K562 (cell line): ENCODE measurements at regions not wholly inside any gene's neighbourhood (a gene's known extent, or its start where the extent isn't known, plus 50 kb on each side); places are given as distances from the start of the nearest gene placed in this dataset.

ENCODE experiments used
- ATAC-seq: fragments of 200-7000 bp; cut with Tn5 transposase; 3 replicates; pipeline ENCODE4 v1.9.1; 2020; ENCODE audit warnings: moderate library complexity
- BruUV-seq: library from RNA; stranded (reverse); fragments of 400-500 nt; replicated peaks from 2 replicates; lab custom pipeline; 2021; lab: Mats Ljungman, UMichigan
- CTCF ChIA-PET: fragments of 300-600 bp; formaldehyde crosslinking; extraction: SDS; loops from one replicate; lab custom pipeline; 2021; ENCODE audit warnings: low intra/inter-chr PET ratio; lab: Yijun Ruan, JAX
- POLR2A ChIA-PET: fragments of 300-600, 350-650 bp; sonication (Branson Sonifier 250); formaldehyde crosslinking; extraction: SDS; loops from one replicate; lab custom pipeline; 2021; ENCODE audit warnings: antibody characterized with exemption, inconsistent platforms; lab: Yijun Ruan, JAX
- DNase-seq, 4 experiments: peaks; one replicate each; pipeline versions ENCODE4 v3.0.0 to v3.0.0-alpha.2; 2011 to 2018; ENCODE audit warnings: low spot score in 3 of 4, mixed read lengths in 3 of 4; ENCODE audit errors: extremely low read depth in 1 of 4
- FAIRE-seq: peaks from 2 replicates; lab custom pipeline; 2011; peaks lifted over from hg19 to GRCh38; lab: Jason Lieb, UNC
- H2AFZ ChIP-seq: 2 replicates; pipeline ENCODE4 v1.6.0; 2011; ENCODE audit warnings: low read depth, low read length, control low read depth, inconsistent platforms
- H3K27ac ChIP-seq: fragments of 200-600 bp; 3 replicates; pipeline ENCODE4 v1.8.0; 2011; ENCODE audit warnings: low read depth, mild to moderate bottlenecking, control low read depth, inconsistent platforms, low read length, moderate library complexity, mixed read lengths; ENCODE audit errors: extremely low read depth
- H3K27me3 ChIP-seq, 2 experiments: fragments of 300-600 bp in 1 of 2; 2 replicates in 1 of 2; 3 replicates in 1 of 2; pipeline versions ENCODE4 v1.6.0 to v1.8.0; 2011; ENCODE audit warnings: inconsistent platforms in 2 of 2, low read length in 2 of 2, mild to moderate bottlenecking in 1 of 2, mixed read lengths in 1 of 2, moderate library complexity in 1 of 2; ENCODE audit not compliant: control insufficient read depth in 2 of 2, insufficient read depth in 2 of 2
- H3K36me3 ChIP-seq: fragments of 300-600 bp; 3 replicates; pipeline ENCODE4 v1.8.0; 2011; ENCODE audit warnings: mild to moderate bottlenecking, low read length, inconsistent platforms; ENCODE audit not compliant: control insufficient read depth, insufficient read depth
- H3K4me1 ChIP-seq, 2 experiments: fragments of 200-600 bp in 1 of 2; replicated peaks in 1 of 2; 2 replicates in 1 of 2; 3 replicates in 1 of 2; pipeline versions ENCODE4 v1.5.1 to v1.8.0; 2011; ENCODE audit warnings: inconsistent platforms in 2 of 2, low read length in 2 of 2, mild to moderate bottlenecking in 1 of 2, mixed read lengths in 1 of 2, moderate library complexity in 1 of 2; ENCODE audit not compliant: control insufficient read depth in 2 of 2, insufficient read depth in 2 of 2
- H3K4me2 ChIP-seq: 2 replicates; pipeline ENCODE4 v1.6.1; 2011; ENCODE audit warnings: low read length, control low read depth, inconsistent platforms, mixed read lengths; ENCODE audit not compliant: insufficient read depth
- H3K4me3 ChIP-seq: fragments of 200-600 bp; sonication (generic), shearing (Covaris generic); 2 replicates; pipeline ENCODE4 v1.5.1; 2016; ENCODE audit warnings: control low read depth, inconsistent platforms
- H3K79me2 ChIP-seq: fragments of 200-600 bp; 3 replicates; pipeline ENCODE4 v1.8.0; 2011; ENCODE audit warnings: low read length, inconsistent platforms; ENCODE audit not compliant: control insufficient read depth, insufficient read depth
- H3K9ac ChIP-seq, 2 experiments: 2 replicates each; pipeline versions ENCODE4 v1.6.0 to v1.6.1; 2011; ENCODE audit warnings: low read depth in 2 of 2, low read length in 2 of 2, control low read depth in 1 of 2, inconsistent platforms in 1 of 2, mild to moderate bottlenecking in 1 of 2, mixed read lengths in 1 of 2; ENCODE audit not compliant: insufficient read depth in 1 of 2
- H3K9me1 ChIP-seq: one replicate; pipeline ENCODE4 v1.6.0; 2011; ENCODE audit warnings: inconsistent platforms, mild to moderate bottlenecking, low read length, moderate library complexity; ENCODE audit not compliant: control insufficient read depth, insufficient read depth
- H3K9me3 ChIP-seq: replicated peaks from 2 replicates; pipeline ENCODE4 v1.5.1; 2011; ENCODE audit warnings: low read depth, low read length, inconsistent platforms; ENCODE audit not compliant: control insufficient read depth, insufficient read depth
- H4K20me1 ChIP-seq: replicated peaks from 2 replicates; pipeline ENCODE4 v1.6.1; 2011; ENCODE audit warnings: low read length, inconsistent platforms, mixed read lengths; ENCODE audit not compliant: control insufficient read depth, insufficient read depth
- RBM25 ChIP-seq: fragments of 200-400 bp; formaldehyde crosslinking; IDR thresholded peaks from 2 replicates; pipeline ENCODE4 v1.6.1; 2018; ENCODE audit warnings: low read length, low read depth, moderate library complexity; ENCODE audit not compliant: severe bottlenecking
- ZNF12 ChIP-seq: sonication (generic); formaldehyde crosslinking; IDR thresholded peaks from 2 replicates; pipeline ENCODE4 v1.4.0; 2020; ENCODE audit warnings: mild to moderate bottlenecking, missing genetic modification reagents
- WGBS: fragments of 100-300 bp; shearing (Covaris generic); methylation state at CpG from one replicate; pipeline ENCODE4 v1.1.6; 2016; ENCODE audit warnings: low coverage, mixed read lengths; ENCODE audit not compliant: insufficient coverage; ENCODE audit errors: missing lambda C conversion rate; 5-methylcytosine and 5-hydroxymethylcytosine counted together
- in situ Hi-C: fragments of 300-500 bp; cut with MboI; formaldehyde crosslinking; loops from 4 replicates; pipeline ENCODE4 v1.15.0; 2018; ENCODE audit warnings: inconsistent platforms, mixed read lengths
- intact Hi-C: fragments of 100-400 bp; cut with micrococcal nuclease; formaldehyde crosslinking; loops from 2 replicates; pipeline ENCODE4 v1.14.2; 2022
- TF ChIP-seq, protein P1 (sequence below): fragments of 250-450 bp; sonication (Bioruptor Pico); IDR thresholded peaks from 2 replicates; pipeline ENCODE4 v1.5.0; 2020; ENCODE audit warnings: mild to moderate bottlenecking, borderline replicate concordance

DNA sequence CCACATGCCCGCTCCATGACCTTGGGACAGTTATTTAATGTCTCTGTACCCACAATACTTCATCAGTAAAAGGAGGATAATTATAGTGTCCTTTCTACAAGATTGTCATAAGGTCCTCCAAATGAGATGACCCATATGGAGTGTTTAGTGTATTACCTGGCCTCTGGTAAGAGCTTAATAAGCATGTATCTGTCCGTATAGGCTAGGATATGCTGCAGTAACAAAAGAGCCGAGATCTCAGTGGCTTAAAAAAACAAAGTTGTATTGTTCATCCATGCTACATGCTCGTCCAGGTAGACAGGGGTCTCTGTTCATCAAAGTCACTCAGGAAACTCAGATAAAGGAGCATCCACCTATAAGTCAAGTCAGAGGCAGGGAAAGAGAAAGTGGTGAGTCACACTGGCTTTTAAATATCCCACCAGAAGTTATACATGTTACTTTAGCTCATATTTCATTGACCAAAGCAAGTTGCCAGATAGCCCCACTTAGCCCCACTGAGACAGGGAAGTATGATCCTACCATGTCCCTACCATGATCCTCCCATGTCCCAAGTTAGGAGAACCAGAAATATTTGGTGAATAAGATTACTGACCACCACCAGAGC, 53.0 kb upstream of the KAZN start:
- intact Hi-C loops (no loop called here), in situ Hi-C loops (no loop called here)
- DNase-seq: no peak
- Histone ChIP-seq H3K79me2 (no peaks in the 10 kb centered on the region), H3K9ac (no peak overlapping the region), H3K27me3 (peaks cover 4 to 16% of the 10 kb centered on the region in 2 experiments; a peak in 4 of 5 replicates), H4K20me1 (no peaks in the 10 kb centered on the region), H3K4me3 (no peak overlapping the region), H3K4me1 (peaks cover 0 to 4% of the 10 kb centered on the region in 2 experiments; a peak in 3 of 5 replicates), H3K36me3 (no peaks in the 10 kb centered on the region), H3K9me3 (peaks cover 9% of the 10 kb centered on the region), H3K9me1 (no peaks in the 10 kb centered on the region), H3K4me2 (no peak overlapping the region), H2AFZ (no peak overlapping the region), H3K27ac (no peak overlapping the region)
- no TSS peak for BruUV-seq
- POLR2A ChIA-PET: interaction anchor here (0.9 kb wide), 1 partner anchor 25 kb away, joined by 3 read pairs; no protein-coding TSS in a partner anchor
- no peak for ATAC-seq
- FAIRE-seq: no peak
- WGBS: 4% methylated on average over 4 of the region's 4 CpGs
- TF ChIP-seq, protein P1, sequence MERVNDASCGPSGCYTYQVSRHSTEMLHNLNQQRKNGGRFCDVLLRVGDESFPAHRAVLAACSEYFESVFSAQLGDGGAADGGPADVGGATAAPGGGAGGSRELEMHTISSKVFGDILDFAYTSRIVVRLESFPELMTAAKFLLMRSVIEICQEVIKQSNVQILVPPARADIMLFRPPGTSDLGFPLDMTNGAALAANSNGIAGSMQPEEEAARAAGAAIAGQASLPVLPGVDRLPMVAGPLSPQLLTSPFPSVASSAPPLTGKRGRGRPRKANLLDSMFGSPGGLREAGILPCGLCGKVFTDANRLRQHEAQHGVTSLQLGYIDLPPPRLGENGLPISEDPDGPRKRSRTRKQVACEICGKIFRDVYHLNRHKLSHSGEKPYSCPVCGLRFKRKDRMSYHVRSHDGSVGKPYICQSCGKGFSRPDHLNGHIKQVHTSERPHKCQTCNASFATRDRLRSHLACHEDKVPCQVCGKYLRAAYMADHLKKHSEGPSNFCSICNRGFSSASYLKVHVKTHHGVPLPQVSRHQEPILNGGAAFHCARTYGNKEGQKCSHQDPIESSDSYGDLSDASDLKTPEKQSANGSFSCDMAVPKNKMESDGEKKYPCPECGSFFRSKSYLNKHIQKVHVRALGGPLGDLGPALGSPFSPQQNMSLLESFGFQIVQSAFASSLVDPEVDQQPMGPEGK (CRISPR knock-in tag): no peak
- TF ChIP-seq ZNF12 (CRISPR knock-in tag) (peak; percentile 98), RBM25 (peak; percentile 37)
- CTCF ChIA-PET: no interaction called here
